ENCODE measurements at regions not wholly inside any gene's neighbourhood (a gene's known extent, or its start where the extent isn't known, plus 50 kb on each side); places are given as distances from the start of the nearest gene placed in this dataset.
"Not testable (repeated sequence)": the region's sequence is repeated elsewhere in the genome, so short reads cannot be mapped to it uniquely, and the experiment has no call there.

DNA sequence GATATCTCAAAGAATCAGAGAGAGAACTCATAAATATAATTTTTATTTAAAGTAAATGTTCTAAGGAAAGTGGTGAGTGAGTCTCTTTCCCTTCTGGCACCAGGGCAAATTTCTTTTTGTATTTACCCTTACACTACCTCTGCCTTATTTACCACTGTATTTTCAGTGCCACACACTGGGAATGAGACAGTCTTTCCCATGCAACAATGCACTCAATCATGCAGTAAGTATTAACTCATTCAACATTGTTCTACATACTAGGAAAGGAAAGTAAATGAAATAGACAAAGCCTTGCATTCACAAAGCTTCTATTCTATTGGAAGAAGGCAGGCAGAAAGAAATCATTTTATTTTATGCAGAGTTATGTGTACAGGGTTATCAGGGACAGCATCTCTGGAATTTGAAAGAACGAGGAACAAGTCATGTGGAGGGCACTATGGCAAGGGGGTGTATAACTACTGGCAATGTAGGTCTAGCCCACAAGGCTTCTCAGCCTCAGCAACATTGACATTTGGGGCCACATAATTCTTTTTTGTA lies 129.8 kb upstream of the PRDX6 start:
- no peak for DNase-seq

DNA sequence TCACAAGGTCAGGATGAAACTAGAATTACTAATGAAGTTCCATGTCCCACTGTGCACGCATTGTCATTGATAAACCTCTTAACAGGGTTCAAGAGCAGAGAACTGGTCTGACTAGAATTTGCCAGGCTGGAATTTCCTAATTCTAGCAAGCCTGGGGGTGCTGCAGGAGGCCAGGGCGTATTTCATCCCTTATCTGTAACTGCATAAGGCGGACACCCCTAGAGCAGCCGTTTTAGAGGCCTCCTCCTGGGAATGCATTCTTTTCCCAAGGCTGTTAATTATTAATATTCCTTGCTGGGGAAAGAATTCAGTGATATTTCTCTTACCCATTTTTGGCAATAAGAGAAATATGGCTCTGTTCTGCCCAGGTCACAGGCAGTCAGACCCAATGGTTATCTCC lies 124.5 kb upstream of the PRDX6 start:
- not testable (repeated sequence) for DNase-seq

DNA sequence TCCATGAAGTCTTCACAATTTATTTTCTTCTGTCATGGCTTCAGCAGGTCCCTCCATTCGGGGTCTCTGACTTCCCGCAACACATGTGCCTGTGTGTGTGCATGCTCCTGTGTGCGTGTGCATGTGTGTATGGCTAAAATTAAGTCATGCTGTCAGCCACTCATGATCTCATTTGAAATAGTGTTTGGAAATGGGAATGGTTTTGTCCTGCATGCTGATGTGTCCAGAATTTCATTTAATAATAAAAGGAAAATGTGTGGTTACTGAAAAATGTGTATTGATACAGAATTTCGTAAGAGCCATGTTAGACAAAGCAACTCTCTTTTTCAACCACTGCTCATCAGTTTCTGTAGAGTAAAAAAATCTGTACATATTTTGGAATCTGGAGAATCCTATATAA lies 123.8 kb upstream of the PRDX6 start:
- DNase-seq, result no peak

DNA sequence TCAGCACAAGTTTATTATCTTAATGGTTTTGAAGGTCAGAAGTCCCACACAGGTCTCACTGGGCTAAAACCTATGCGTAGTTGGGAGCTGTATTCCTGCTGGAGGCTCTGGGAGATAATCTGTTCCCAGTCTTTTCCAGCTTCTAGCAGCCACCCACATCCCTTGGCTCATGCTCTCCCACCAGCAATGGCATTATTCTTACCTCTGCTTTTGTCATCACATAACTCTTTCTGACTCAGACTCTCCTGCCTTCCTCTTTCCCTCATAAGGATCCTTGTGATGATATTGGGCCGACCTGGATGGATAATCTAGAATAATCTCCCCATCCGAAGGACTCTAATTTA lies 122.2 kb upstream of the PRDX6 start:
- no peak for DNase-seq

DNA sequence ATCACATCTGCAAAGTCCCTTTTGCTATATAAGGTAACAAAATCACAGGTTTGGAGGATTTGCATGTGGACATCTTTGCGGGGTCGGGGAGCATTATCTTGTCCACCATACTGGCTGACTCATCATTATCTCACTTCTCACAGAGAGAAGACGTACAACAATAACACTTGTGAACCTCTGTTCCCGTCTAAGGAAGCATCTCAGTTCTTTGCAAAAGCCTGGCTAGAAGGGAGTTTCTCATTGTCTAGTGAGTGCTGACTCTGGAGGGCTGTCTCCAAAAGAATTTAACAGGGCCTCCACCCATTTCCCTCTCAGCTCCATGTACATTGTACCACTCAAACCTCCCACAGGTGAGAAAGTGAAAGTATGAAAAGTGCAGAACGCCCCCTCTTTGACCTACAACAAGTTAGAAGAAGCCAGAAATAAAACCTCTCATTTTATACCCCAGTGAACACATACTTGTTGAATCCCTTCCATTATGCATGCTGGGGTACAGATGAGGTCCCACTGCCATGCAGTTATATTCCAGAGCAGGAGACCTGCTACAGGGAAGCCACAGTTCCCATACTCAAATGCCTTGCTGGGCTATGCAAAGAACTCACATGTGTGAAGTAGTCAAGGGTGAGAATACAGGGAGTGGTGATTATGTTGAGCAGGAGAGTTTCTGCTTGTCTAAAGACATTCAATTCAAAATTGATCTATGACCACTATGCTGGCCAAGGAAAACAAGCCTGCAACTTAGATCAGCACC lies 121.7 kb upstream of the PRDX6 start:
- no peak for DNase-seq

DNA sequence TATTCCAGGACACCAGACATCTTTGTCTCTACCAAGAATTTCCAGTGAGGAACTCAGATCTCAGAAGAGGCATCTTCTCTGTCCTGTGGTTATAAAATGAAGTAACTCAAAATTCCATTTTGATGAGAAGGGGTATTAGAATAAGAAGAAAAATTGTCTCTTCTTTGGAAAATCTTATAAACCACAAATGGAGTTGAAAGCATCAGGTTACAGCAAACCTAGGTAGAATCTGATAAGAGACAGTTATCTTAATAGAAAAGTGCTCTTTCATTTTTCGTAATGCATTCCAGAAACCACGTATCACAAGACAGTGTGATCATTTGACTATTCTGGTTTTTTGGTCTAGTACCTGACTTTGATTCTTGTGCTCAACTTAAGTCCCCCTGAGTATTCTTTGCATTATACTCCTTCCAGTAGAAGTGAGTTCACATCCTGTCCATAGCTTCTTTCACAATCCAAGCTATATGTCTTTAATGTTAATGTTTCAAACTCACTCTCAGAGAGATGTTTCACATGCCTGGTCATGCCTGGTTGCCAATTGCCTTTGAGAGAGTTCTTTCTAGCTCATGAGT lies 120.9 kb upstream of the PRDX6 start:
- no peak for DNase-seq

DNA sequence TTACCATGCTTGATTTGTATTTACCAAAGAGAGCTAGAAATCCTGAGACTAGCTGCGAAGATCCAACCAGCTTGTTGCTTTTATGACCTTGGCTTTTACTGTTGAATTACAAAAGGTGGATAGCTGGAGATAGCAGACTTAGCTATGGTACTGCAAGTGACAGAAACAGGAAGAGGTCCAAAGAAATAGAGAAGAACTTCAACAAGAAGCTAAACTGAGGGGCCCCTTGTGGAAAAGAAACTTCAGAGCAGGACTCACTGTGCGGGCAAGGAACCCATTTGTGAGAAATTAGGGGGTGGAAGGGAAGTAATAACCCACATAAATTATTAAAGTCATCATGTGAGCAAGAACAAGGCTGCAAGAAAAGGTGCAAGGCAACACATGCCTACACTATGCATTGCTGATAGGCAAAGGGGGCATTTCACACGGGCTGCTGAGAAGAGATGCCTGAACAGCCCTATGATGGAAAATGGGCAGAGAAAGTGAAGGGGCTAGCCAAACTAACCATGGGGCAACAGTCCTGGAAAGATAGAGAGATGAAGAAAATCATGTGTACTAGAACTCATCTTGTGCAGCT lies 116.6 kb upstream of the PRDX6 start:
- DNase-seq, result no peak

DNA sequence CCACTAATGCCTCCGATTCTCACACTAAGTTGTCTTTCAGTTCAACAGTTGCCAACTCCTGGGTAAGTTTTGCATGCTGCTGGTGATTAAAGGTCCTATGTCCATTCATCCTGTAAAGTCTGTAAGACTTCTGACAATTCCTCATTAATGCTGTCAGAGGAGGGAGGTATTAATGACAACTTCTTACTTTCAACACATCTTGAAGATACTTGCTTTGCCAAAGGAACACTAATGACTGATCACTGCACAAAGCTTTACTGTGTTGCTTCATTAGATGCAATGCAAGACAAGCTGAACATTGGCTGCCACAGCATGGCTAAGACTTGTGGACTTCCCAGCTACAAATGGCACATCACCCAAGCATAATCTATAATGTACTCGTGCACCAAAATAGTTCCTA lies 114.6 kb upstream of the PRDX6 start:
- DNase-seq, result no peak

DNA sequence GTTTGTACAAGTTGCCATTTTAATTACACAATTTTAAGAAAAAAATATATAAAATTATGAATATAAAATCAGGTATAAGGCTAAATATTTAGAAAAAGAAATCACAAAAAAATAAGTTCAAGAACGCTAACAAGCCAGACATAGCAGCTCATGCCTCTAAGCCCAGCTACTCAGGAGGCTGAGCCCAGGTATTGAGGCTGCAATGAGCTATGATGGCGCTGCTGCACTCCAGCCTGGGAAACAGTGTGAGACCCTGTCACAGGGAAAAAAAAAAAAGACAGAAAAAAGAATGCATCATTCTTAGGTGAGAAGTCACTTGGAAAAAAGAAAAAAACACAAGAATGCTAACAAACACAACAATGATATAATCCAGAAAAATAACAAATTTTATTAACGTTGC lies 112.3 kb upstream of the PRDX6 start:
- DNase-seq, result no peak

DNA sequence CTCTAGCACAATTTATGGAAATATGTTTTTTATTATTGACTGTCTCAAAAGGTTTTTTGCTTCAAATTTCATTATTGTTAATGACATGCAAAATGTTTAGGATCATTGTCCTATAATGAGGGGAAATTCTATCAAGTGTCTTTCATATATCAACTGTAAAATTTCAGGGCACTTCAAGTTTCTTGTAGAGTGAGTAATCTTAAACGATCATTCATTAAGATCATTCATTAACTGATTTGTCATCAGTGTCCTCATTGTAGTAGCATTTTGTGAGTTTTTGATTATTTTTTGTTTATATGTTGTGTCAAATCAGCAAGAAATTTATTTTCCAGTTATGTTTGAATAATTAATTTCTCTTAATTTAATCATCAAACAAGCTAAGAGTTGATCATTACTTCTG lies 111.8 kb upstream of the PRDX6 start:
- no peak for DNase-seq

DNA sequence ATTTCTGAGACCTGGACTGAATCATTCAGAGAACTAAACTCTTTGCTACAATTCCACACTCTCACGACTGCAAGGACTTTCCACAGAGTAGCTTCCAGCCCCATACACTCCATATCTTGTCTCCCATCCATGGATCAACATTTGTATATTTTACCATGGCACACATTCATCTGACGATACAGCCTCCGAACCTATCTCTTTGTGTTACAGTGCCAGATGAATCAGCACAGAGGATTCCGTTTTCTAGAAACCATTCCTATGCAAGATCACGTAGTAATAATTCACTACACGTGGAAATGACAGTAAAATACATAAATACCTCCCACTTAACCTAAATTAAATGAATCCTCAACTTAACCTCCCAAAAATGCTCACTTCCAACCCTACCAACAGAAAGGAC lies 110.0 kb upstream of the PRDX6 start:
- no peak for DNase-seq

DNA sequence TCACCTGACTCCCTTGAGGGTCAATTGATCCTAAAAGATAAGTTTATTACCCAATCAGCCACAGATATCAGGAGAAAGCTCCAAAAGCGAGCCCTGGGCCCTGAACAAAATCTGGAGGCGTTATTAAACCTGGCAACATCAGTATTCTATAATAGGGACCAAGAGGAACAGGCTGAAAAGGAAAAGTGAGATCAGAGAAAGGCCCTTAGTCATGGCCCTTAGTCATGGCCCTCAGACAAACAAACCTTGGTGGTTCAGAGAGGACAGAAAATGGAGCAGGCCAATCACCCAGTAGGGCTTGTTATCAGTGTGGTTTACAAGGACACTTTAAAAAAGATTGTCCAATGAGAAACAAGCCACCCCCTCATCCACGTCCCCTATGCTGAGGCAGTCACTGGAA lies 106.5 kb upstream of the PRDX6 start:
- DNase-seq, result not testable (repeated sequence)

DNA sequence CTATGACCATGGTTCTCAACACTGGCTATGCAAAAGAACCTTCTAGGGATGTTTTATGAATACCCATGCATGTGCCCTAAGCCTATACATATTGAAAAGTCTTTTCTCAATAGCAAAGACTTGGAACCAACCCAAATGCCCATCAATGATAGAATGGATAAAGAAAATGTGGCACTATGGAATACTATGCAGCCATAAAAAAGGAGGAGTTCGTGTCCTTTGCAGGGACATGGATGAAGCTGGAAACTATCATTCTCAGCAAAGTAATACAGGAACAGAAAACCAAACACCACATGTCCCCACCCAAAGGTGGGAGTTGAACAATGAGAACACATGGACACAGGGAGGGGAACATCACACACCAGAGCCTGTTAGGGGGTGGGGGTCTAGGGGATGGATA lies 101.1 kb upstream of the PRDX6 start:
- DNase-seq, result not testable (repeated sequence)

DNA sequence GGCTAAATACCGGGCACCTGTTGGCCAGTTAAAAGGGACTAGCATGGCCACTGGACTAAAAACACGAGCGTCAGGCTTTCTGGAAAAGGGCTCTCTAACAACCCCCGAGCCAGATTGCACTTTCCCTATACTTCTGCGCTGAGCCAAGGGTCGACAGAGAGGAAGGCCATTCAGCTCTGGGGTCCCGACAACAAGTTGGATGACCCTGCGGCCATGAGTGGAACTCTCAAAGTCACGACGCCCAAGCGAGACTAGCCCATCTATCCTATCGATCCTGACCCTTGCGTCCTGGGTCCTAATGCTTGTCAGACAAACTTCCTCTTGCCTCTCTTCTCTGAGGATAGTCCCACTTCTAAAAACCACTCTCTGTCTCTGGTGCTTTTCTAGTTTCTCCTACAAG lies 99.9 kb upstream of the PRDX6 start:
- no peak for DNase-seq

DNA sequence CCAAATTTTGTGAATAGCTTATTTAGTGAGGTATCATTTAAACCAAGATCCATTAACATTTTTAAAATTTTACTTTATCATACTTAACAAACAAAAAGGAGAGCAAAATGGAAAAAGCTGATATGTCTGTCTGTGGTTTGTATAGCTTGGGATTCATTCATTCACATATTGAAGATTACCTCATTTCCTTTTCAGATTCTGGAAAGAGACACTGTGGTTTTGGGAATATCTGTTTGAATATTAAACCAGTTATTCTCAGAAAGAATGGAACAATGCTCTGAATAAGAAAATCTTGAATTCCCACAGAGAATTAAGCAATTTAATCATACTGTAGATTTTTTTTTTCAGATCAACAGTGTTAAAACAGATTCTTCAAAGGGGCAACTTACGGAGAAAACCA lies 93.8 kb upstream of the PRDX6 start:
- no peak for DNase-seq

DNA sequence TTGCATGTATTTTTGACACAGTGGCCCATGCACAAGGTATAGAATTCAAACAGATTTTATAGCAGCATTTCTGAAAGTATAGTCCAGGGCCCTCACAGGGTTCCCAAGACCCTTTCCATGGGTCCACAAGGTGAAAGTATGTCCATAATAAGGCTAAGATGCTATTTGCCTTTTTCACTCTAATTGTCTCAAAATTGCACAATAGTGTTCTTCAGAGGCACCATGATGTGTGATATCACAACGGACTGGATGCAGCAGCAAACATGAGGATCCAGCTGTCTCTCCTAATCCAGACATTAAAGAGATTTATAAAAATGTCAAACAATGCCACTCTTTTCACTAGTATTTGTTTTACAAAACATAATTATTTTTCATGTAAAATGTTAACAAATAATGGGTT lies 88.8 kb upstream of the PRDX6 start:
- no peak for DNase-seq

DNA sequence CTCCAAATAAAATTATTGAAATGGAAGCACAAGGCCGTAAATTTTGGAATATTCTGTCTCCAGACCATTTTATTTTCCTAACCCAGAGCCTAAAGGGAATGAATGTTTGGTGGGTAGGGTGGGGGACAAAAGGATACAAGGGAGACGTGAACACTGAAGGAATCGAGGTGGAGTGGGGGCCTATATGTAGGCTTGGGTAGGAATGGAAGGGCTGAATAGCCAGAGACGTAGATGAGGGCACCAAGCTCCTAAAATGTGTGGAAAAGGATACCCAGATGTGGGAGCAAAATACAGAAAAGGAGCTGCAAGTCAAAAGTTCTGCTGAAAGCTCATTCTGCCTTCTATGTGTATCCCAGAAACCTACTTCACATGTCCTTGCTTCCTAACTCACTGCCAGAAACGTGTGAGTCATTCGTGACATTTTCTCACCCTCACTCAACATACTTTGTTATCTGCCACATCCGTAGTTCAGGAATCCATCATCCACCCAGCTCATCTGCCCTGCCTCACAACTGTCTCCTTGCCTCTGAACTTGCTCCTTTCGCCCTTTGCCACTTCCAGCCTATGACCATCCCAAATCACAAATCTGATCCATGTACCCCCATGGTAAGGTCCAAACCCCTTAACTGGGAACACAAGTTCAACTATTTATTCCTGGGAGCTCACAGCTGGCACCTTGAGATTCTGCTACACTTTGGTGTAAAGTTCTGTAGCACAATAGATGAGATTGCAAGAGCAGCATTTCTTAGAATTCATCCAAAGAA lies 84.1 kb upstream of the PRDX6 start:
- no peak for DNase-seq

DNA sequence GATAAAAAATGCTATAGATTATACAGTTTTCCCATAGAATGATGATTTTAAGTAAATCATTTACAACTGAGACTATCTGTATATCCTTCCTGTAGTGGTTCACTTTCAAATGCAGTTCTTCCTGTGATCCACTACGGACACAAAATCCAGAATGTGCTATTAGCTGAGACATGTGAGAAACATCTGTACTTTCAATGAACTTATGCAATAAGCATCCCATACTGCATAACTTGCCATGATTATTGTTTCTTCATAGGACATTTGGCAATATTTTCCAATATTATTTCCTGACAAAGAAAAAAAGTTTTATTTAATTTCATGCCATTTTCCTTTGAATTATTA lies 83.5 kb upstream of the PRDX6 start:
- no peak for DNase-seq

DNA sequence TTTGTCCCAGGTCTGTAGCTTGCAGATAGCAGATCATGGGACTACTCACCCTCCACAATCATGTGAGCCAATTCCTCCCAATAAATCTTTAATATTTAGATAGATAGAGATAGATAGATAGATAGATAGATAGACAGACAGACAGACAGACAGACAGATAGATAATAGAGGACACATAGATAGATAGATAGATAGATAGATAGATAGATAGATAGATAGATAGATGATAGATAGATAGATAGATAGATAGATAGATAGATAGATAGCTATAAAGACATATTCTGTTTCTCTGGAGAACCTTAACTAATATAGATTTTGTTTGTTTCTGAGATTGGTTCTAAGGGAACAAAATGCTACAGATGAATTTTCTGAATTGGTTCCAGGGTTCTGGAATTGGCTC lies 82.3 kb upstream of the PRDX6 start:
- DNase-seq, result not testable (repeated sequence)

DNA sequence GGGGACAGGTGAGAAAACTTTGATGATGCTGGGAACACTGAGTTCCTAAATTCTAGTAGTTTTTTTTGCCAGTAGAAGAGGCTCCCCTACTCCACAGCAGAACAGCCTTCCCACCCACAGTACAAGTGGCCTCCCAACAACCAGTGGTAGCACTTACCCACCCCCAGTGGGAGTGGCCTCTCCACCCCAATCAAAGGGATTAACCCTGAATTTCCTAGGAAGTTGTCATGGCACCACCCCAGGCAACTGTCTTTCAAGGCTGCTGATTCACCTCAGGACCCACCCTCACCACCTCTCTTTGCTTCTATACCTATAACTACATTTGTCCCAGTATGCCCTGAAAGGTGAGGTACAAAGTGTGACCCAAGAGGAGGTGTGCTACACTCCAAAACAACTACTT lies 81.4 kb upstream of the PRDX6 start:
- DNase-seq, result no peak

DNA sequence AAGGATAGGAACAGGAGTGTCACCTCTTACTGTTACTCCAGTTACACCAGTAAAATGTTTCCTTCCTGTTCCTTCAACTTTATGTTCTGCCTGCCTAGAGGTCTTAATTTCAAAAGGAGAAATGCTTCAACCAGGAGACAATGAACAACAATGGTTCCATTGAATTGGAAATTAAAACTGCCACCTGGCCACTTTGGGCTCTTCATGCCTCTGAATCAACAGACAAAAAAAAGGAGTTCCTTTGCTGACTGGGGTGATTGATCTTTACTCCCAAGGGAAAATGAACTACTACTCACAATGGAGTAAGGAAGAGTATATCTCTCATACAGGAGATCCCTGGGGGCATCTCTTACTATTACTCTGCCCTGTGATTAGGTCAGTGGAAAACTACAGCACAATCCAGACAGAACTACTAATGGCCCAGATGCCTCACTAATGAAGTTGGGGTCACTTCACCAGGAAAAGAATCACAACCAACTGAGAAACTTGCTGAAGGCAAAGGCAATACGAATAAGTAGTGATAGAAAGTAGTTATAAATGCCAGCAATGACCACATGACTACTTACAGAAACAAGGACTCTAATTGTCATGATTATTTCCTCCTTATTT lies 76.6 kb upstream of the PRDX6 start:
- DNase-seq, result no peak

DNA sequence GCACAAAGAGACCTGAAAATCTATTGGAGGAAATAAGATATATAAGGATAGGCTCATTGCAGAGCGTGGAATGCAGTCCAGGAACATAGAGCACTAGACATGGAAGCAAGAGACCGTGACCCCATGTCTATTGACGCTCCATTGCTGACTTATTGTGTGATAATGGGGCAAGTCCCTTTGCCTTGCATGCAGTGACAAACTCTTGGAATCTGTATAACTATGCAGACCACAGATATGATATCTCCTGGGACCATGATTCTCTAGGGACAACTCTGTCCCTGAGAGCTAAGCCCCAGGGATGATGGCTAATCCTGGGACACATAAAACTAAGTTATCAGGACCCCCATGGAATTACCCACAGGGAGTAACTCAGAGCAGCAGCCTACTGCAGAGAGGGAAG lies 73.1 kb upstream of the PRDX6 start:
- no peak for DNase-seq

DNA sequence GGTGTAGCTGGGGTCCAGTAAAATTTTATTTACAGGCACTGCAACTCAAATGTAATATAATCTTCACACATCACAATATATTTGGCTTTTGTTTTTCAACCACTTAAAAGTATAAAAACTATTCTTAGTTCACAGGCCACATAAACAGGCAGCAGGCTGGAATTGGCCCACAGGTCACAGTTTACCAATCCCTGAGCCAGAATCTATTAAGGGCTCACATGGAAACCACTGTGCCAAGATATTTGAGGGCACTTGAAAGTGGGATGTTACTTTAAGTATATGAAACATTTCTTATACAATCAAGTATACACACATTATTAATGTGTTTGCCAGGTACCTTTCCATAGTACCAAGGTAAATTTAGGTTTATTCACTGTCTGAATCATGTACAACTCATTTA lies 71.9 kb upstream of the PRDX6 start:
- DNase-seq, result no peak

DNA sequence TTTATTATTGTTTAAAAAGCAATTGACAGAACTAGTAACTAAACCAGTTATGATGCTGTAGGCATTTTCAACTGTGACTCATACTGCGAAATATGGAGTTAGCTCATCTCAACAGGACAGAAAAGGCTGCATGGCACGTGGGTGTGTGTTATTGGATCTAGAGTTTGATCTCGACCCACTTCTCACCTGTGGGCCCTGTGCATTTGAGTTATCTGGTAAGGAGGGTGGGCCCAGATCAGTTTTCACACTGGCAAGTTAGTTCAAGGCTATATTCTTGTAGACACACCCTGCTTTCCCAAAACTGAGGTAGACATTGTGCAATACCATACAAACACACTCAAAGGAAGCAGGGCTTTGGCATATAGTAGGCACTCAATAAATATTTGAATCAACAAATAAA lies 71.3 kb upstream of the PRDX6 start:
- DNase-seq, result peak in 1 of 2 experiments; percentile 24
